Colonic mucosa (tissue), 4 donors: ENCODE measurements at regions not wholly inside any gene's neighbourhood (a gene's known extent, or its start where the extent isn't known, plus 50 kb on each side); places are given as distances from the start of the nearest gene placed in this dataset.

Experiments
- DNase-seq: peaks from one replicate; pipeline ENCODE4 v3.0.0-alpha.2; 2020
- H3K27ac ChIP-seq: fragments of 200-600 bp; one replicate; pipeline ENCODE4 v1.8.0; 2021
- H3K27me3 ChIP-seq: fragments of 200-600 bp; one replicate; pipeline ENCODE4 v1.8.0; 2021
- H3K36me3 ChIP-seq: fragments of 200-600 bp; one replicate; pipeline ENCODE4 v1.8.0; 2021
- H3K4me1 ChIP-seq: fragments of 200-600 bp; one replicate; pipeline ENCODE4 v1.8.0; 2021; ENCODE audit warnings: mild to moderate bottlenecking
- H3K4me3 ChIP-seq: fragments of 200-600 bp; one replicate; pipeline ENCODE4 v1.8.0; 2021
- H3K9ac ChIP-seq, 2 donors: one replicate each; pipeline ENCODE4 v1.7.0; 2013; ENCODE audit warnings: control low read depth in 2 of 2, low read depth in 2 of 2, low read length in 2 of 2
- H3K9me3 ChIP-seq: fragments of 200-600 bp; one replicate; pipeline ENCODE4 v1.8.0; 2021
- intact Hi-C: fragments of 100-400 bp; cut with DNase I; formaldehyde crosslinking; loops from one replicate; pipeline ENCODE4 v1.14.1; 2022
- TF ChIP-seq, protein P1 (sequence below): fragments of 200-600 bp; IDR thresholded peaks from one replicate; pipeline ENCODE4 v1.8.0; 2022; ENCODE audit warnings: antibody characterized with exemption, mild to moderate bottlenecking
- donor health status: healthy.
- donor health status: DM: no; HTN: no; CAD: no.
- donor health status: DM: no; HTN: no; CAD: no.

- H3K4me3 ChIP-seq: no peak overlapping the region
- TF ChIP-seq, protein P1, sequence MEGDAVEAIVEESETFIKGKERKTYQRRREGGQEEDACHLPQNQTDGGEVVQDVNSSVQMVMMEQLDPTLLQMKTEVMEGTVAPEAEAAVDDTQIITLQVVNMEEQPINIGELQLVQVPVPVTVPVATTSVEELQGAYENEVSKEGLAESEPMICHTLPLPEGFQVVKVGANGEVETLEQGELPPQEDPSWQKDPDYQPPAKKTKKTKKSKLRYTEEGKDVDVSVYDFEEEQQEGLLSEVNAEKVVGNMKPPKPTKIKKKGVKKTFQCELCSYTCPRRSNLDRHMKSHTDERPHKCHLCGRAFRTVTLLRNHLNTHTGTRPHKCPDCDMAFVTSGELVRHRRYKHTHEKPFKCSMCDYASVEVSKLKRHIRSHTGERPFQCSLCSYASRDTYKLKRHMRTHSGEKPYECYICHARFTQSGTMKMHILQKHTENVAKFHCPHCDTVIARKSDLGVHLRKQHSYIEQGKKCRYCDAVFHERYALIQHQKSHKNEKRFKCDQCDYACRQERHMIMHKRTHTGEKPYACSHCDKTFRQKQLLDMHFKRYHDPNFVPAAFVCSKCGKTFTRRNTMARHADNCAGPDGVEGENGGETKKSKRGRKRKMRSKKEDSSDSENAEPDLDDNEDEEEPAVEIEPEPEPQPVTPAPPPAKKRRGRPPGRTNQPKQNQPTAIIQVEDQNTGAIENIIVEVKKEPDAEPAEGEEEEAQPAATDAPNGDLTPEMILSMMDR: no peak
- H3K9ac ChIP-seq: no peak overlapping the region
- H3K27me3 ChIP-seq: no peaks in the 10 kb centered on the region
- H3K4me1 ChIP-seq: no peaks in the 10 kb centered on the region
- intact Hi-C loops: no loop called here
- no peak for DNase-seq
- no peaks in the 10 kb centered on the region for H3K36me3 ChIP-seq
- no peak overlapping the region for H3K27ac ChIP-seq
- H3K9me3 ChIP-seq: no peaks in the 10 kb centered on the region
Observed at GRCh38 chr2:142200062-142200461, 69.2 kb upstream of the LRP1B start.

- no peaks in the 10 kb centered on the region for H3K36me3 ChIP-seq
- no peak overlapping the region for H3K27ac ChIP-seq
- TF ChIP-seq, protein P1: no peak
- no peak for DNase-seq
- no peak overlapping the region for H3K4me3 ChIP-seq
- H3K4me1 ChIP-seq: no peaks in the 10 kb centered on the region
- intact Hi-C loops: no loop called here
- no peak overlapping the region for H3K9ac ChIP-seq
- H3K27me3 ChIP-seq: no peaks in the 10 kb centered on the region
- no peaks in the 10 kb centered on the region for H3K9me3 ChIP-seq
Observed at GRCh38 chr2:142199073-142199472, 68.3 kb upstream of the LRP1B start.

DNA sequence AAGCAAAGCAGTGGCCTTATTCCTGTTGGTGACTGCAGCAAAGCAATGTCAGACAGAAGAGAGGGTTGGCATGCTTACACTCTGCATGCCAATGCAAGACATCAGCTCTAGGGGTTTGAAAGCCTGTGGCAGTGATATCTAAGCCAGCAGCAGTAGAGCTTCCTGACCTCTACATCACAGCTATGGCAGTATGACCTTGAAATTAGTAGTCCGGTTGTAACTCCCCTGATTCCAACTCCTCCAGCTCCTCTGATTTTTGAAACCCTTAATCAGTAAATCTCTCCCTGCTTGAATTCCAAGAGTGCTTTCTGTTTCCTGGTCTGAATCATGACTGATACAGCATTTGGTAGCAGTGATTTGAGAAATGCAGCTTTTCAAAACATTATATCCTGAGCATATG, 60.0 kb upstream of the LRP1B start:
- Histone ChIP-seq H3K4me1 (no peaks in the 10 kb centered on the region), H3K36me3 (no peaks in the 10 kb centered on the region), H3K27ac (no peak overlapping the region), H3K4me3 (no peak overlapping the region), H3K9me3 (no peaks in the 10 kb centered on the region), H3K9ac (no peak overlapping the region), H3K27me3 (no peaks in the 10 kb centered on the region)
- no peak for DNase-seq
- TF ChIP-seq, protein P1: no peak
- intact Hi-C loops: no loop called here

DNA sequence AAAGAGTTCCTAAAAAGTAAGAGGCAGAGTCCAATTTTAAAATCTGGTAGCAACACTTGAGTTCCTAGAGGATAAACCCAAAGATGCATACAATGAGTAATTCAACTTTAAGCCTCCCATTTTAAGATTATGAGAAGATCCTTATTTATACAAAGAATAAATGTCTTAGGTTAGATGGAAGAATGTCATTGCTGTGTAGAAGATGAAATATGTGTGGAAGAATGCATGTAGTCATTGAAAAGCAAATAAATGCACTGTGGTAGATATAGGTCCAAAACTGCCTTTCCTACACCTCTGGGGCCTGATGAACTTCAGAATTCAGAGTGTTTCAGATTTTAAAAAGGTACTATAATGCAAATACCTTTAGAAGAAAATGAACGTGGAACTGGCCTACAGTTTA, 58.7 kb upstream of the LRP1B start:
- intact Hi-C loops: no loop called here

GRCh38 chr2:142188562-142188961, 57.7 kb upstream of the LRP1B start:
- Histone ChIP-seq H3K9me3 (no peaks in the 10 kb centered on the region), H3K9ac (no peak overlapping the region), H3K4me1 (no peaks in the 10 kb centered on the region), H3K27me3 (no peaks in the 10 kb centered on the region), H3K27ac (no peak overlapping the region), H3K36me3 (no peaks in the 10 kb centered on the region), H3K4me3 (no peak overlapping the region)
- intact Hi-C loops: no loop called here
- TF ChIP-seq, protein P1: no peak
- DNase-seq: no peak

More for the DNA sequence above, 58.7 kb upstream of the LRP1B start:
- Histone ChIP-seq H3K27me3 (no peaks in the 10 kb centered on the region), H3K4me3 (no peak overlapping the region), H3K27ac (no peak overlapping the region), H3K9ac (no peak overlapping the region), H3K9me3 (no peaks in the 10 kb centered on the region), H3K36me3 (no peaks in the 10 kb centered on the region), H3K4me1 (no peaks in the 10 kb centered on the region)
- no peak for DNase-seq
- TF ChIP-seq, protein P1: no peak
